Suppressor macrophage treated with lipopolysaccharide for 1 hour (primary cell): ENCODE measurements at regions not wholly inside any gene's neighbourhood (a gene's known extent, or its start where the extent isn't known, plus 50 kb on each side); places are given as distances from the start of the nearest gene placed in this dataset.
"Not testable (repeated sequence)": the region's sequence is repeated elsewhere in the genome, so short reads cannot be mapped to it uniquely, and the experiment has no call there.

Experiments
- DNase-seq, 3 donors: peaks; one replicate each; pipeline ENCODE4 v3.0.0-alpha.2; 2020 to 2022

DNA sequence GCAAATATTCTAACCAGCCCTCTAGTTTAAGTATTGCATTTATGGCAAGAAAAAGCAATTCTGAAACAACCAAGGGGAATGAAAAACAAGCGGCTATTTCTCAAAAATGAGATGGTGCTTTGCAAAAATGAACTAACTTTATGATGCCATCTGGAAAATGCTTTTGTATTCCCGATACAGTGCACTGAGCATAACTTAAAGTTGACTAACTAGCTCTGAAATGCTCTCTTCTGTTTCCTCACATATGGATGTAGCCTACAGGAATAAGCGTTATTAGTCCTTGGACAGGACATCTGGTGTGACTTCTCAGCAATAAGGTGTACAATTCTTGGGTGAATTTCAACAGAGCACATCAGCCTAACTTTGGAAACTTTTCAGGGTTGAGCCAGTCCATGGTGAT is 228.2 kb upstream of the DDI1 start:
- DNase-seq, result no peak

DNA sequence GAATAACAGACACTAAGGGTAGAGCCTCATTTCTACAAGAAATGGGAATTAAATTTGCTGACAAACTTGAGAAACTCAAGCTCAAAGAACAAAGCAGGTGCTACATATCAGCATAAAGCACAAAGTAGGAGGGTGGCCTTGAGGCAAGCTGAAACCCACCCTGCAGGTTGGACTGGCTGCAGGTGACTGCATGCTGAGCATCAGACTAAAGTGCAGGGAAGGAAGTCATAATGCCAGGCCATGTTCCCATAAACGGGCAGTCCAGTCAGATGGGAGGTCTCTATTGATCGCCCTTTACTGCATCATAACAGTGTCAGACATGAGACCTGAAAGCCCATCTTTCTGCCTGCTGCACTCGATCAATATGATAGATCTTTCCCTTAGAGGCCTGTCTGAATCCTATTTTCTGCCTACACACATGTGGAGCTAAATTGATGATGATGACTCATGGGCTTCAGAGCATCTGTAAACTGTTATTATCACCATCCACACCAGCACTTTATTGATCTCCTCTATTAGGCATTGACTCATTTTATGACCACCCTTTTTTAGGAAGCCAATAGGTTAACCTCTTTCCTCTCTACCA is 224.5 kb upstream of the DDI1 start:
- no peak for DNase-seq

DNA sequence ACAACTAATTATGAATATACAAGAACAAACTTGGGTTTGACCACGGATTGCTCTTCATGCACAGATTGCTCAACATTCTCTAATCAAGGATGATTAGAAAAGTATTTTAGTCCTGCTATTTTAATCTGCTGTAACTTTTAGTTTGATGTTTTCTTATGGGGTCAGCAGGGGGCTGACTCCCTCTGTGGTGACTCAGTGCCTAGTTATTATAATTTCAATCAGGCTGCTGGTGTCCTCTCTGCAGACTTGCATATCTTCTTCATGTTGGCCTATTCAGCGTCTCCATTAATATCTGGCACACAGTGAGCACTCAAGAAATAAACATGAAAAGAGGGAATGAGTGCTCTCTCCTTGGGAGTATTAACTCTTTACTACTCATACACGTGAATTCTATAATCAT is 223.8 kb upstream of the DDI1 start:
- no peak for DNase-seq

DNA sequence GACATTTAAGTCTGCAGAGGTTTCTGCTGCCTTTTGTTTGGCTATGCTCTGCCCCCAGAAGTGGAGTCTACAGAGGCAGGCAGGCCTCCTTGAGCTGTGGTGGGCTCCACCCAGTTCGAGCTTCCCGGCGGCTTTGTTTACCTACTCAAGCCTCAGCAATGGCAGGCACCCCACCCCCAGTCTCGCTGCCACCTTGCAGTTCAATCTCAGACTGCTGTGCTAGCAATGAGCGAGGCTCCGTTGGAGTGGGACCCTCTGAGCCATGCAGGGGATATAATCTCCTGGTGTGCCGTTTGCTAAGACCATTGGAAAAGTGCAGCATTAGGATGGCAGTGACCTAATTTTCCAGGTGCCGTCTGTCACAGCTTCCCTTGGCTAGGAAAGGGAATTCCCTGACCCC is 216.1 kb upstream of the DDI1 start:
- DNase-seq, result not testable (repeated sequence)

DNA sequence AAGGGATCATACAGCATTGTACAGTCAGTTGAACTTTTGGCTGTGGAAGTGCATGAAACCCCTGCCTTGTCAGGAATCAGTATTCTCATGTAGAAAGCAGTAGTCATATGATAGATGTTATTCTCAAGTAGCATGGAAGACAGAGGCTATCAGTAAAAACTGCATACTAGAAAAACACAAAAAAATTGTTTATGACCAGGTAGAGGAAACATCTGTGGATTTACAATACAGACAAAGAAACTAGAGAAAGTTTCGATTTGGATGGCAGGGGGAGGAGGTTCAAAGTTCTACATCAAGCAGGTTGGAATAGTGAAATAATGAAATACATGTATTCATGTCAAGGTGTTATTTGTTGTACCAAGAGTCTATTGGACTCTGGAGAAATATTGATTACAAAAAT is 212.3 kb upstream of the DDI1 start:
- no peak for DNase-seq

DNA sequence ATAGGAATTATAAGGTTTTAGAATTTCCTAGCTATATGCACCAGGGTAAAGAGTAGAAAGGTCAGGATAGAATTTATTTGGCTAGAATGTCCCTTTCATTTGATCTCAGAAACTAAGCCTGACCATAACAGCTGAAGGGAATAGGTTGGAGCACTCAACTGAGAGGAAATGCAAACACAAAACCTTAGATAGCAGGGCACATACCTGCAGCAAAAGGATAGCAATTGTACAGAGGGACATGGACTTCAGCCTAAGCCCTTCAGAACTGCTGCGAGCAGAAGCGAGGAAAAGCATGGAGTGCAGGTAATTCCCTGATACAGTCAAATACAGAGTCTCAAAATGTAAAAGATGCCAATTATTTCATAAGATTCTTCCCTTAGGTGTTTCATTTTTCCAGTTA is 211.0 kb upstream of the DDI1 start:
- DNase-seq, result no peak

DNA sequence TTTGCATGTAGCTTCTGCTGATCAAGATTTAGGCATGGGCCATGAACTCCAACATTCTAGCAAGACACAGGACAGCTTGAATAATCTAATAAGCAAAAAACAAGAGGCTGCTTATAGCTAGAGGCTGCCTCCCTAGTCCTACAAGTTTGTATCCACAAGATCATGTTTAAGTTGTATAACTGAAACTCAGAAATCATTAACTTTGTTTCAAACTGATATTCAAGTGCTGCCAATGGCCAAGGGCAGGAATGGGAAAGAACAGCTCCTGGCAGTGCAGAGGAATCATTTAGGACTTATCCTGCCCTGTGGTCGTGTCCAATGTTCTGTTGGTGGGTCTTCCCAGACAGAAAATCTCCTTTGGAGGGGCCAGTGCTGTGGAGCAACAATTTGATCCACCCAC is 209.6 kb upstream of the DDI1 start:
- no peak for DNase-seq

DNA sequence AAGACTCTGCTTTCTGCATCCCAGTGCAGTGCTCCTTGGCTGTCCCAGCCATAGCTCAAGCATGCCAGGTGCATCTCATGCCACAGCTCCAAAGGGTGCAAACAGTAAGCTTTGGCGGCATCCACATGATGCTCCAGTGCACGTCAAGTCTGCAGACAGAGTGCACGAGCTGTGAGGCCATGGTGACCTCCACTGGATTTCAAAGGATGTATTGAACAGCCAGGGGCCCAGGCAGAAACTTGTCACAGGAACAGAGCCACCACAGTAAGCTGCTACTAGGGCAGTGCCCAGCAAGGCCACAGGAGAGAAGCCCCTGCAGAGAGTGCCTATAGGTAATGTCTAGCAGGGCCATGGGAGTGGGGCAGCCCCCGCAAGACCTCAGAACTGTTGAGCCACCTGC is 206.8 kb upstream of the DDI1 start:
- DNase-seq, result no peak

DNA sequence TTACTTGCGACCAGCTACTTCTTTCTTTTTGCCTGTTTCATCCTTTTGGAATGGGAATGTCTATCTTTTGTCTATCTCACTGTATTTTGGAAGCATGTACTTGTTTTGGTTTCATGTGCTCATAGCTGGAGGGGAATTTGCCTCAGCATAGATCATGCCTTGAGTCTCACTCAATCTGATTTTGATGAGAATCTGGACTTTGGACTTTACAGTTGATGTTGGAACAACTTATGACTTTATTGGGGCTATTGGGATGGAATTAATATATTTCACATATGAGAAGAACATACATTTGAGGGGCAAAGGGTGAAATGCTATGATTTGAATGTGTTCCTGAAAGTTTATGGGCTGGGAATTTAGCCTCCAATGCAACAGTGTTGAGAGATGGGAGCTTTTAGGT is 206.2 kb upstream of the DDI1 start:
- no peak for DNase-seq

DNA sequence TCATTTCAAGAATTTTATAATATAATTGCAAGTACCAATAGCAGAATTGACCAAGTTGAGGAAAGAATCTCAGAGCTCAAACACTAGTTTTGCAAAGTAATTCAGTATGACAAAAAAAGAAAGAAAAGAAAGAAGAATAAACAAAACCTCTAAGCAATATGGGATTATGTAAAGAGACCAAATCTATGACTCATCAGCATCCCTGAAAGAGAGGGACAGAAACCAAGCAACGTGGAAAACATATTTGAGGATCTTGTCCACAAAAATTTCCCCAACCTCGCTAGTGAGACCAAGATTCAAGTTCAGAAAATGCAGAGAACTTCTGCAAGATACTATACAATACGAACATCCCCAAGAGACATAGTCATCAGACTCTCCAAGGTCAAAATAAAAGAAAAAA is 203.7 kb upstream of the DDI1 start:
- no peak for DNase-seq

DNA sequence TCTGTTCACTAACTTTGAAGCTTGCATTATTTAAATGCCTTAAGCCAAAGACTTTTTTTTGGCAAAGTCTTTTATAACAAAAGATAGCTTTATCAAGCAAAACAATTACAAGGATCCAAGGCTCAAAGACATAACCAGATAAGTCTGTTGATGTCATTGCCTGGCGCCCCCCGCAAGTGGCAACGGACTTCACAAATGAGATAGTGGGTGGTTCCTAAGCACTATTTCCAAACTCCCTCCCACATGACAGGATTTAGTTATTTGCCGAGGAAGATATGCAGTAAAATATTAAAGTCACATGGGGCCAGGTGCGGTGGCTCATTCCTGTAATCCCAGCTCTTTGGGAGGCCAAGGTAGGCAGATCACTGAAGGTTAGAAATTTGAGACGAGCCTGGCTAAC is 194.2 kb upstream of the DDI1 start:
- DNase-seq, result no peak

DNA sequence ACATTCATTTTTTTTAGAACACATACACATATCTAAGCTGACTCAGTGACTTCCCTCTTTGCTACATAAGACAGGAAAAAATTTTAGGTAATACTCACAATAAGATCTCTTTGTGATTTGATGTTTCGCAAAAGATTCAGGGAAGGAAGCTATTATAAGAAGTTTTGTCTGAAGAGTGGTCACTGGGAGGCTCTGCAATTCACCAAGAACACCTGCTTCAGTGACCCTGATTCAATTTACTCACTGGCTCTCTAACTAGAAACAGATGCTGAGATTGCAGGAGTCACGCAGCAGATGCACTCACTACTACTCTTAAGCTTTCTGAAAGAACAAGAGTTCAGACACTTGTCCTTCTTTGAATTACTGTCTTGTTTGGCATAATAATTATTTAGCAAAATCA is 193.6 kb upstream of the DDI1 start:
- DNase-seq, result no peak

DNA sequence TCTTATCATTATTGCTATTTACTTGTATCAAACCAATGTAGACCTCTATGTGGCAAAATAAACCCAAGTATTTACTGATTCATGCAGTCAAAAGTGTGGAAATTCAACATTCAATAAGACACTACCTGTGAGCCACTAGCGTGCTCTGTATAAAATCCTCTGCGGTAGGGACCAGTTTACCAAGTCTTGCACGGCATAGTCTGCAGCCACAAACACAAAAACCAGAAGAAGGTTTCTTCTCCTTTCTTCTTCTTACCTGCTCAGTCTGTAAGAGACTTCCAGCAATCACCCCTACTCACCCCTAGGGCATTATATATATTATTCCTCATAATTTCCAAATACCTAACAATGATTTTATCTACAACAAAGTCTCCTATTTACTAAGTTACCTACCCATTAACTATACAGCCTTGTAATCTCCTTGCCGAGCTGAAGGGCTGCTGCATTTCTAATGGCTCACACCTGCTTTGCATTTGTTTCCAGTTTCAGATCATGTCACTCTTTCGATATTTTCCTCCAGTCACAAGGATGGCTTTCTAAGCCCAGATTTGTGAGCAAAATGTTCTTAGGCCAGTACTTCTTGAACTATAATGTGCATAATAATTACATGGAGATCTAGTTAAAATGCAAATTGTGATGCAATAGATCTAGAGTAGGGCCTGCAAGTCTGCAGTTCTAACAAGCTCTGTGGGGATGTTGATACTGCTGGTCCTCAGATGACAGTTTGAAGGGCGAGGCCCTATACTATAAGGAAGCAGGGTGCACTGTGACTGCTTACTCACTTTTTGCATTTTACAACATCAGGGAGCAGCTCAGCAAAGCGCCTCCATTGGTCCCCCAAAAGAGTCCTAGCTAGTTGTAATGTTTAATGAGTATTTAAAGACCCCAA is 191.9 kb upstream of the DDI1 start:
- no peak for DNase-seq

DNA sequence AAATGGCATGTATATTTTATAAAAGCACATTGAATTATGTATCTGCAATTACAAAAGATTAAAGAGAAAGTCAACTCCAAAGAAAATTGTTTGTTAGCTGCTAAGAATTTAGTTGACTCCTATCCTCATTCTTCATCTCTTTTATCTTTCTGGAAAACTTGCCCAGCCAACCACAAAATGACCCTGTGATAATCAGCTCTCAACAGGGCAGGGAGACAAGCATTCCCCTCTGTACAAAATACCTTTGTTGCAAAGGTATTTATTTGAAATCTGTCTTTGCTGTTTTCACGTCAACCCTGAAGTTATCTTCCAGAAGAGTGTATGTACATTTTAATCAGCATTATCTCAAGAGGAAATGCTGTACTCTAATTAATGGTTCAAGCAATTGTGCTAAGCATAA is 191.1 kb upstream of the DDI1 start:
- no peak for DNase-seq

DNA sequence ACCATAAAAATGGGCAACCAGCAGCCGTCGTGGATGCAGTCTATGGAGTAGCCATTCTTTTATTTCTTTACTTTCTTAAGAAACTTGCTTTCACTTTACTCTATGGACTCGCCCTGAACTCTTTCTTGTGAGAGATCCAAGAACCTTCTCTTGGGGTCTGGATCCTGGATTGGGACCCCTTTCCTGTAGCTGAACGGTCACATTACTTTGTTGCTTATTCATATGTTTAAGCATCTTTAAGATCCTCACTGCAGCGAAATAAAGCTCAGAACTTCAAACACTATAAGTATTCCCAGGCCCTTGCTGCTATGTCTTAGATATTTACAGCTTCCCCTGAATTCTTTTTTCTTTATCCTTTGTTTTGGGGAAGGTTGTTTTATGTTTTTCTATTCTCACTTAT is 187.8 kb upstream of the DDI1 start:
- DNase-seq, result no peak

DNA sequence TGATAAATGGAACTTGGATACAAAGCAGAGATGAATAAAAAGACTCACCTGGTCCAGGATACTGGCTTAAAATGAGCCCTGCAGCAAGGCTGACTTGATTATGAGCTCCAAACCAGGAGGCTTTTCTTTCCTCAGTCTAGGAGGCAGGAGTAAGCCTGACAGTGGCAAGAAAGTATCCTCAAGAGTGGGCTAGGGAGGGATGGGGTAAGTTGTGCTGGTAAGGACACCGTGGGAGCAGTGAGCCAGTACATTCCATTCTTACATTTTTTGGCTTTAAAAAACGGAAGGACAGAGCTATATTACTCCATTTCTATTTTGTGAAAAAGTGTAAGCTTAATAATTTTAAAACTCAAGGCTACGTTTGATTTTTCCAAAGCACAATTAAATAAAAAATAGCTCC is 187.1 kb upstream of the DDI1 start:
- DNase-seq, result no peak

DNA sequence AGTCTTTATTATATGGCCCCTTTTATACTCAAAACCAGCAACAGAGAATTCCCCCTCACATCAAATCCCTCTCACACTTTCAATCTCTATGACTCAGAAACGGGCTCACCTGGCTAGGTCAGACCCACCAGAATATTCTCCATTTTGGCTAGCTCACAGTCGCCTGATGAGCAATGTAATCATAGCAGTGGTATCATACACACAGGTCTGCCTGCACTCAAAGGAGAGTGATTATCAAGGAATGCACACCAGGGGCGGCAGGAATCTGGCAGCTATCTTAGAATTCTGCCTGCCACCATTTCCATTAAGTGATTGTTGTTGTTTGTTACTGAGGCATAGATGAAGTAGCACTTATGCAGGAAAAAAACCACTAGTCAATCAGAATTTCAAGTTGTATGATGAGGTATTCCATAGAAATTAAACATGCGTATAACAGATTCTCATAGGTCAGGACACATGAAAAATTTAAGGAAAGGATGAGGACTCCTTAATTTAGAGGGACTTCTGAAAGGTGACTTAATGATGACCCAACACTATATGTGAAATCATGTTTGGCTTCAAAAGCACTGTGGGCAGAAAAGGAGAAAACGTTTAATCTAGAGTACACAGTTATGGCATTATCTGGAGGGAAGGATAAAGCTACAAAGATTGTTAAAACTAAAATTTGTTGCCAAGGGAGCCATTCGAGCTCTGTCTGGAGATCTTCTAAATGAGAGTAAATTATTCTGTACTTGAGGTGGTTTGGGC is 185.8 kb upstream of the DDI1 start:
- DNase-seq, result no peak

DNA sequence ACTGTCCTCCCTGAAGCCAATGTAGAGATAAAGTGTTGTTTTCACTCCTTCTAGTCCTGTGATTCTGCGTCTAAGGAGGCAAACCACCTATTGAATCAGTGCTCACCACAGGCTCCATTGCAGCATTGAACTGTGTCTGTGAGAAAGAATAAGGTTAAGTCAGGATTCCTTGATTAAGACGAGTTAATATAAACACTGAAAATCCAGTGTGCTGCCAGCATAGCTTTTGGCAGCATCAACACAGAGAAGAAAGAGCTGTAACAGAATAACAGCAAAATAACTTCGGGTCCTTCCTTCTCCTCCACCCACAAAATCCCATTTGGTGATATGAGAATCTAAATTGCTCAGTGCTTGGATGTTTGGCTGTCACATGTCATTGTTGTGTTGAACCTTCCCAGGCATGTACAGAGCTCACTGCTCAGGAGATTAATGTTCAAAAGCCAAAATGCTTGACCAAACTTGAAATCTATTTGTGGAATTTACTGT is 185.2 kb upstream of the DDI1 start:
- DNase-seq, result no peak
